Endothelial cell of hepatic sinusoid (primary cell): ENCODE measurements at regions not wholly inside any gene's neighbourhood (a gene's known extent, or its start where the extent isn't known, plus 50 kb on each side); places are given as distances from the start of the nearest gene placed in this dataset.
"Not testable (repeated sequence)": the region's sequence is repeated elsewhere in the genome, so short reads cannot be mapped to it uniquely, and the experiment has no call there.

Experiments
- in situ Hi-C: cut with HindIII; loops from 2 replicates; pipeline ENCODE4 v1.10.0; 2017; ENCODE audit warnings: low sequenced_read_pairs

GRCh38 chr2:116911540-116911939 is 903.0 kb upstream of the DDX18 start:
- in situ Hi-C loops = no loop called here

GRCh38 chr2:116915673-116916072 is 898.8 kb upstream of the DDX18 start:
- in situ Hi-C loops = no loop called here

GRCh38 chr2:116917196-116917595 is 897.3 kb upstream of the DDX18 start:
- in situ Hi-C loops = no loop called here

GRCh38 chr2:116918574-116918973 is 895.9 kb upstream of the DDX18 start:
- in situ Hi-C loops = no loop called here

- in situ Hi-C loops = no loop called here
Observed at GRCh38 chr2:116922414-116922813, 892.1 kb upstream of the DDX18 start.

- in situ Hi-C loops = no loop called here
Observed at GRCh38 chr2:116924509-116924908, 890.0 kb upstream of the DDX18 start.

- in situ Hi-C loops = no loop called here
Observed at GRCh38 chr2:116935097-116935814, 879.2 kb upstream of the DDX18 start.

GRCh38 chr2:116948258-116948657 is 866.2 kb upstream of the DDX18 start:
- in situ Hi-C loops = no loop called here

GRCh38 chr2:116949249-116949648 is 865.2 kb upstream of the DDX18 start:
- in situ Hi-C loops = no loop called here

GRCh38 chr2:116952254-116952653 is 862.2 kb upstream of the DDX18 start:
- in situ Hi-C loops = no loop called here

GRCh38 chr2:116955646-116956045 is 858.8 kb upstream of the DDX18 start:
- in situ Hi-C loops = no loop called here

GRCh38 chr2:116975608-116976007 is 838.9 kb upstream of the DDX18 start:
- in situ Hi-C loops = no loop called here

GRCh38 chr2:116979916-116980764 is 834.4 kb upstream of the DDX18 start:
- in situ Hi-C loops = no loop called here

- in situ Hi-C loops = no loop called here
Observed at GRCh38 chr2:116987447-116987846, 827.0 kb upstream of the DDX18 start.

- in situ Hi-C loops = no loop called here
Observed at GRCh38 chr2:116988303-116988702, 826.2 kb upstream of the DDX18 start.

GRCh38 chr2:117019357-117019756 is 795.1 kb upstream of the DDX18 start:
- in situ Hi-C loops = no loop called here

- in situ Hi-C loops = no loop called here
Observed at GRCh38 chr2:117027646-117028045, 786.8 kb upstream of the DDX18 start.

- in situ Hi-C loops = not testable (repeated sequence)
Observed at GRCh38 chr2:117028708-117029107, 785.8 kb upstream of the DDX18 start.

GRCh38 chr2:117055499-117056375 is 758.8 kb upstream of the DDX18 start:
- in situ Hi-C loops = no loop called here

GRCh38 chr2:117056376-117056748 is 758.1 kb upstream of the DDX18 start:
- in situ Hi-C loops = no loop called here

- in situ Hi-C loops = no loop called here
Observed at GRCh38 chr2:117057016-117057415, 757.5 kb upstream of the DDX18 start.
